Trophoblast cell (in vitro differentiated cells and primary cell): ENCODE measurements at regions not wholly inside any gene's neighbourhood (a gene's known extent, or its start where the extent isn't known, plus 50 kb on each side); places are given as distances from the start of the nearest gene placed in this dataset.

Experiments used
- DNase-seq, 2 donors: peaks; one replicate each; pipeline ENCODE4 v3.0.0-alpha.2; 2016
- H2AFZ ChIP-seq: 2 replicates; pipeline ENCODE4 v1.6.1; 2013; ENCODE audit warnings: low read length, moderate library complexity, mild to moderate bottlenecking; ENCODE audit not compliant: insufficient read depth, poor library complexity
- H2AK5ac ChIP-seq: 2 replicates; pipeline ENCODE4 v1.6.1; 2013; ENCODE audit warnings: mild to moderate bottlenecking, low read length
- H2BK120ac ChIP-seq: 2 replicates; pipeline ENCODE4 v1.6.1; 2013; ENCODE audit warnings: low read length, mild to moderate bottlenecking, moderate library complexity; ENCODE audit not compliant: insufficient read depth, poor library complexity
- H2BK12ac ChIP-seq: 2 replicates; pipeline ENCODE4 v1.6.1; 2013; ENCODE audit warnings: mild to moderate bottlenecking, low read length, moderate library complexity
- H2BK5ac ChIP-seq: 2 replicates; pipeline ENCODE4 v1.6.1; 2013; ENCODE audit warnings: low read length, low read depth, moderate library complexity, mild to moderate bottlenecking; ENCODE audit not compliant: poor library complexity
- H3K14ac ChIP-seq: 2 replicates; pipeline ENCODE4 v1.6.1; 2013; ENCODE audit warnings: mild to moderate bottlenecking, low read length
- H3K18ac ChIP-seq: 2 replicates; pipeline ENCODE4 v1.6.1; 2013; ENCODE audit warnings: mild to moderate bottlenecking, low read length
- H3K23ac ChIP-seq: 2 replicates; pipeline ENCODE4 v1.6.1; 2013; ENCODE audit warnings: low read length
- H3K27ac ChIP-seq: 2 replicates; pipeline ENCODE4 v1.5.1; 2013; ENCODE audit warnings: low read depth, mild to moderate bottlenecking, inconsistent platforms, low read length, moderate library complexity
- H3K27me3 ChIP-seq: 2 replicates; pipeline ENCODE4 v1.6.1; 2013; ENCODE audit warnings: inconsistent platforms, mild to moderate bottlenecking, low read length, moderate library complexity; ENCODE audit not compliant: insufficient read depth
- H3K36me3 ChIP-seq, 2 experiments: 1 replicate in 1 of 2; 2 replicates in 1 of 2; pipeline ENCODE4 v1.6.1; 2013; ENCODE audit warnings: low read length in 2 of 2, mild to moderate bottlenecking in 2 of 2, moderate library complexity in 1 of 2; ENCODE audit not compliant: insufficient read depth in 2 of 2, control insufficient read depth in 1 of 2
- H3K4ac ChIP-seq: 2 replicates; pipeline ENCODE4 v1.6.1; 2013; ENCODE audit warnings: low read depth, mild to moderate bottlenecking, low read length, moderate library complexity
- H3K4me1 ChIP-seq, 2 experiments: 1 replicate in 1 of 2; 2 replicates in 1 of 2; pipeline ENCODE4 v1.6.1; 2013; ENCODE audit warnings: low read length in 2 of 2, mild to moderate bottlenecking in 2 of 2, moderate library complexity in 1 of 2; ENCODE audit not compliant: insufficient read depth in 2 of 2, control insufficient read depth in 1 of 2
- H3K4me2 ChIP-seq: 2 replicates; pipeline ENCODE4 v1.6.1; 2013; ENCODE audit warnings: inconsistent platforms, mild to moderate bottlenecking, low read length, moderate library complexity
- H3K4me3 ChIP-seq: 2 replicates; pipeline ENCODE4 v1.5.1; 2013; ENCODE audit warnings: mild to moderate bottlenecking, low read depth, low read length, inconsistent platforms
- H3K79me1 ChIP-seq: one replicate; pipeline ENCODE4 v1.6.1; 2013; ENCODE audit warnings: low read length
- H3K79me2 ChIP-seq: 2 replicates; pipeline ENCODE4 v1.6.1; 2013; ENCODE audit warnings: low read length, mild to moderate bottlenecking; ENCODE audit not compliant: control insufficient read depth, insufficient read depth, poor library complexity
- H3K9ac ChIP-seq: 2 replicates; pipeline ENCODE4 v1.6.1; 2013; ENCODE audit warnings: mild to moderate bottlenecking, low read length
- H3K9me3 ChIP-seq: 2 replicates; pipeline ENCODE4 v1.6.1; 2013; ENCODE audit warnings: low read depth, mild to moderate bottlenecking, control low read depth, inconsistent platforms, low read length; ENCODE audit not compliant: insufficient read depth
- H4K12ac ChIP-seq: 2 replicates; pipeline ENCODE4 v1.6.1; 2013; ENCODE audit warnings: low read depth, mild to moderate bottlenecking, low read length, moderate library complexity
- H4K8ac ChIP-seq: 2 replicates; pipeline ENCODE4 v1.6.1; 2013; ENCODE audit warnings: low read depth, mild to moderate bottlenecking, low read length, moderate library complexity
- H4K91ac ChIP-seq: one replicate; pipeline ENCODE4 v1.6.1; 2013; ENCODE audit warnings: low read depth, mild to moderate bottlenecking, low read length, moderate library complexity
- WGBS: extraction: QIAGEN DNeasy Blood & Tissue Kit; methylation state at CpG from one replicate; pipeline ENCODE4 v1.1.7; 2013; ENCODE audit warnings: missing lambda C conversion rate; ENCODE audit not compliant: insufficient read length, insufficient coverage; ENCODE audit errors: extremely low coverage; 5-methylcytosine and 5-hydroxymethylcytosine counted together

DNA sequence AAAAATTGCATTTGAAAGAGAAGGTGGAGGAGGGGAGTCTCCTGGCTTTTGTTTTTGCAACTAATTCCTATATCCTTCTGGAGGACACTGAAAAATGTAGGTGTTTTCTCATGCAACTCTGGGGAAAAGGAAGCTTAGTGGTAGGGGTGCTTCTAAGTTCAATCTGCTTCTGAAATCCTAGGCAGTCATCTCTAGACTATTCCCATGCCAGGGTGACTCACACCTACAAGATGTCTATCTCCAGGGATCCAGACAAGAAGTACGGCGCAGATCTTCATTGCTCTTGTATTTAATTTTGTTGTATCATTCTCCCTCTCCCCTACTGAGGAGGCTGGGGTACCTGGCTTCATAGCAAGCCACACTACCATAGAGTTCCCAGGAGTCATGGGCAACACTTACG, 258.8 kb downstream of the PHF14 start:
- no peaks in the 10 kb centered on the region for H3K9me3 ChIP-seq
- peak overlapping the region; percentile 6 for H2BK5ac ChIP-seq
- H3K79me2 ChIP-seq: no peaks in the 10 kb centered on the region
- no peaks in the 10 kb centered on the region for H3K36me3 ChIP-seq
- no peak overlapping the region for H3K4me3 ChIP-seq
- H3K4ac ChIP-seq: no peak overlapping the region
- H4K91ac ChIP-seq: no peak overlapping the region
- no peak overlapping the region for H4K8ac ChIP-seq
- peaks cover 2% of the 10 kb centered on the region for H3K79me1 ChIP-seq
- no peak overlapping the region for H2AFZ ChIP-seq
- peaks cover 5 to 12% of the 10 kb centered on the region in 2 experiments for H3K4me1 ChIP-seq
- no peak overlapping the region for H2AK5ac ChIP-seq
- WGBS: no CpG with 5 or more reads among the region's 3 CpGs
- DNase-seq: peak; percentile 17 to 58
- no peak overlapping the region for H2BK12ac ChIP-seq
- H3K4me2 ChIP-seq: no peak overlapping the region
- no peak overlapping the region for H3K23ac ChIP-seq
- no peak overlapping the region for H3K14ac ChIP-seq
- H3K27ac ChIP-seq: no peak overlapping the region
- no peak overlapping the region for H4K12ac ChIP-seq
- no peak overlapping the region for H3K9ac ChIP-seq
- no peaks in the 10 kb centered on the region for H3K27me3 ChIP-seq
- no peak overlapping the region for H3K18ac ChIP-seq
- H2BK120ac ChIP-seq: no peak overlapping the region

DNA sequence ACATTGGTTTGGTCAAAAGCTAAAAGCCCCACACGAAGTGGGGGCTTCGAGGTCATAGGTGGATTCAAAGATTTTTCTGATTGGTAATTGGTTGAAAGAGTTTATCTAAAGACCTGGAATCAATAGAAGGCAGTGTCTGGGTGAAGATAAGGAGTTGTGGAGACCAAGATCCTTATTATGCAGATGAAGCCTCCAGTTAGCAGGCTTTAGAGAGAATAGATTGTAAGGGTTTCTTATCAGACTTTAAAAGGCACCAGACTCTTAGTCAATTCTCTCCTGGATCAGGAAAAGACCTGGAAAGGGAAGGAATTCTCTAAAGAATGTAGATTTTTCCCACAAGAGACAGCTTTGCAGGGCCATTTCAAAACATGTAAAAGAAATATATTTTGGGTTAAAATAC, 260.2 kb downstream of the PHF14 start:
- Histone ChIP-seq H3K4ac (no peak overlapping the region), H4K91ac (no peak overlapping the region), H3K4me1 (peaks cover 8 to 12% of the 10 kb centered on the region in 2 experiments), H3K4me2 (no peak overlapping the region), H3K18ac (no peak overlapping the region), H4K12ac (no peak overlapping the region), H3K9ac (no peak overlapping the region), H2BK12ac (no peak overlapping the region), H3K36me3 (no peaks in the 10 kb centered on the region), H3K9me3 (no peaks in the 10 kb centered on the region), H3K14ac (no peak overlapping the region), H3K27me3 (no peaks in the 10 kb centered on the region), H3K79me2 (no peaks in the 10 kb centered on the region), H3K4me3 (no peak overlapping the region), H4K8ac (no peak overlapping the region), H2AK5ac (no peak overlapping the region), H2AFZ (no peak overlapping the region), H2BK120ac (no peak overlapping the region), H3K23ac (no peak overlapping the region), H3K79me1 (peaks cover 2% of the 10 kb centered on the region), H3K27ac (no peak overlapping the region), H2BK5ac (no peak overlapping the region)
- no peak for DNase-seq
- WGBS: no CpG with 5 or more reads among the region's 2 CpGs

DNA sequence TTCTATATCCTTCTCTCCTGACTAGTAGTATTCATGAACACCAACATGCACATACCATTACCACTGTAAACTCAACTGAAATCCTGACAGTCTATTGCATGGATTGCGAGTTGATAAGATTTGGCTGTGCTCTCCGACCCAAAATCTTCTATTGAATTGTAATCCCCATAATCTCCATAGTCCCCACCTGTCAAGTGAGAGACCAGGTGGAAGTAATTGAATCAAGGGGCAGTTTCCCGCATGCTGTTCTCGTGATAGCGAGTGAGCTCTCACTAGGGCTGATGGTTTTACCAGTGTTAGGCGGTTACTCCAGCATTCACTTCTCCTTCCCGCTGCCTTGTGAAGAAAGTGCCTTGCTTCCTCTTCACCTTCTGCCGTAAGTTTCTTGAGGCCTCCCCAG, 261.8 kb downstream of the PHF14 start:
- peak; percentile 14 to 59 for DNase-seq
- no peaks in the 10 kb centered on the region for H3K79me2 ChIP-seq
- WGBS: no CpG with 5 or more reads among the region's 8 CpGs
- H3K36me3 ChIP-seq: no peaks in the 10 kb centered on the region
- H2BK5ac ChIP-seq: no peak overlapping the region
- no peak overlapping the region for H2BK120ac ChIP-seq
- H4K91ac ChIP-seq: no peak overlapping the region
- no peak overlapping the region for H3K27ac ChIP-seq
- H2BK12ac ChIP-seq: no peak overlapping the region
- H2AK5ac ChIP-seq: no peak overlapping the region
- H3K4ac ChIP-seq: no peak overlapping the region
- H3K9me3 ChIP-seq: no peaks in the 10 kb centered on the region
- H3K27me3 ChIP-seq: no peaks in the 10 kb centered on the region
- no peak overlapping the region for H3K4me2 ChIP-seq
- H4K12ac ChIP-seq: no peak overlapping the region
- H3K4me1 ChIP-seq: peaks cover 8 to 12% of the 10 kb centered on the region in 2 experiments
- H3K18ac ChIP-seq: no peak overlapping the region
- no peak overlapping the region for H4K8ac ChIP-seq
- H3K23ac ChIP-seq: no peak overlapping the region
- no peak overlapping the region for H3K4me3 ChIP-seq
- no peak overlapping the region for H3K9ac ChIP-seq
- H2AFZ ChIP-seq: no peak overlapping the region
- H3K14ac ChIP-seq: no peak overlapping the region
- H3K79me1 ChIP-seq: peaks cover 2% of the 10 kb centered on the region

DNA sequence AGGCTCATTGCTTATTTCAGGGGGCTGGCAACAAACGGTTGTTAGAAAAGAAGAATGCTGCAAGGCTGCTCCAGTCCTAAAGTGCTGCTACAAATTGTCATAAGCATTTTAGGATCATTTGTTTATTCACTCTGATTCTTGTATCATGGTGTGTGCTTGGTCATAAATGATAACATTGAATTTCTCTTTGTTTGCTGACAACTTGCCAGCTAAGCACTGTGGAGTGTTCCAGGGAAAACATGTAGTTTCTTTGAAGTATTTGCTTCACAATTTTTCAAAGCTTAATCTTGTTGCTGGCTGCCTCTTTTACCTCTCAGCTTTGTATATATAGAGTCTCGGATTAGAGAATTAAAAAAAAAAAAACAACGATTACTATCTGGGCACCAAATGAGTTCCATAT, 263.0 kb downstream of the PHF14 start:
- Histone ChIP-seq H2BK5ac (no peak overlapping the region), H3K14ac (no peak overlapping the region), H3K79me2 (no peaks in the 10 kb centered on the region), H3K9me3 (no peaks in the 10 kb centered on the region), H2BK120ac (no peak overlapping the region), H3K4me1 (peaks cover 8 to 12% of the 10 kb centered on the region in 2 experiments), H4K8ac (no peak overlapping the region), H2BK12ac (no peak overlapping the region), H3K36me3 (no peaks in the 10 kb centered on the region), H2AK5ac (no peak overlapping the region), H3K4me3 (no peak overlapping the region), H3K79me1 (peaks cover 2% of the 10 kb centered on the region), H3K4me2 (no peak overlapping the region), H4K91ac (no peak overlapping the region), H4K12ac (no peak overlapping the region), H3K18ac (no peak overlapping the region), H3K4ac (no peak overlapping the region), H3K27ac (no peak overlapping the region), H3K27me3 (no peaks in the 10 kb centered on the region), H3K23ac (no peak overlapping the region), H2AFZ (no peak overlapping the region), H3K9ac (no peak overlapping the region)
- no peak for DNase-seq
- WGBS: no CpG with 5 or more reads among the region's 3 CpGs
